PFSK-1 (cell line): ENCODE measurements at regions not wholly inside any gene's neighbourhood (a gene's known extent, or its start where the extent isn't known, plus 50 kb on each side); places are given as distances from the start of the nearest gene placed in this dataset.

Source experiments
- POLR2AphosphoS5 ChIP-seq: IDR thresholded peaks from 2 replicates; pipeline ENCODE4 v1.6.1; 2012; ENCODE audit warnings: low read depth, mild to moderate bottlenecking, control low read depth, low read length, moderate library complexity
- TAF1 ChIP-seq: IDR thresholded peaks from 2 replicates; pipeline ENCODE4 v1.6.1; 2012; ENCODE audit warnings: low read length, control low read depth, borderline replicate concordance; ENCODE audit not compliant: insufficient read depth

- no peak for TF ChIP-seq TAF1
- no peak for TF ChIP-seq POLR2AphosphoS5
These were observed 63.9 kb downstream of the GCNT4 start for GRCh38 chr5:74988273-74988983.
